BJ (cell line): ENCODE measurements at regions not wholly inside any gene's neighbourhood (a gene's known extent, or its start where the extent isn't known, plus 50 kb on each side); places are given as distances from the start of the nearest gene placed in this dataset.

Experiments
- CTCF ChIA-PET: fragments of 350-600 bp; formaldehyde crosslinking; extraction: SDS; loops from one replicate; lab custom pipeline; 2021; ENCODE audit warnings: antibody characterized with exemption, inconsistent platforms; lab: Yijun Ruan, JAX
- POLR2A ChIA-PET: fragments of 300-600 bp; sonication (Branson Sonifier 250); formaldehyde crosslinking; extraction: SDS; loops from one replicate; lab custom pipeline; 2021; ENCODE audit warnings: antibody characterized with exemption; lab: Charles Lee
- DNase-seq: peaks from one replicate; pipeline ENCODE4 v3.0.0-alpha.2; 2011; ENCODE audit warnings: low read depth
- H3K27me3 ChIP-seq: 2 replicates; pipeline ENCODE4 v1.6.0; 2011; ENCODE audit warnings: low read length; ENCODE audit not compliant: control insufficient read depth, insufficient read depth
- H3K36me3 ChIP-seq: 2 replicates; pipeline ENCODE4 v1.5.1; 2011; ENCODE audit warnings: low read length; ENCODE audit not compliant: control insufficient read depth, insufficient read depth
- H3K4me3 ChIP-seq: 2 replicates; pipeline ENCODE4 v1.5.1; 2011; ENCODE audit warnings: low read depth, mild to moderate bottlenecking, control low read depth, low read length
- TF ChIP-seq, protein P1 (sequence below): IDR thresholded peaks from 2 replicates; pipeline ENCODE4 v1.5.1; 2011; ENCODE audit warnings: low read depth, mild to moderate bottlenecking, control low read depth, inconsistent platforms, low read length, moderate library complexity; ENCODE audit not compliant: insufficient read depth

DNA sequence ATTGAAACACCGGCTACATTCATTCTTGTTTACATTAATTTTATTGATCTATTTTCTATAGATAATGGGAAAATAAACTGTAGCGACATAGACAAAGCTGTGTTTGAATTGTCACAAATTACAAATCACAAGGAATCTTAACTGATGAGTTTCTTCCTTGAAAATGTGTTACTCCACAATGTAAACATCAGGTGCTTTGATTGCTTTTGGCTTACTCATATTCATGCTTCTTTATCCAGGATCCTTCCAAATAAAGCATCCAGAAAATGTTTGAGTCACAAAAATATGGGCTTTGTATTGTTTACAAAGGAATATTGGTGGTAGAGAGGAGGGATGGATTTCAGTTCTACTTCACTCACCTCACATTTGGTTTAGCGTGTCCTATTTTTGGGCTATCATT is 64.0 kb downstream of the BMP2 start:
- TF ChIP-seq, protein P1, sequence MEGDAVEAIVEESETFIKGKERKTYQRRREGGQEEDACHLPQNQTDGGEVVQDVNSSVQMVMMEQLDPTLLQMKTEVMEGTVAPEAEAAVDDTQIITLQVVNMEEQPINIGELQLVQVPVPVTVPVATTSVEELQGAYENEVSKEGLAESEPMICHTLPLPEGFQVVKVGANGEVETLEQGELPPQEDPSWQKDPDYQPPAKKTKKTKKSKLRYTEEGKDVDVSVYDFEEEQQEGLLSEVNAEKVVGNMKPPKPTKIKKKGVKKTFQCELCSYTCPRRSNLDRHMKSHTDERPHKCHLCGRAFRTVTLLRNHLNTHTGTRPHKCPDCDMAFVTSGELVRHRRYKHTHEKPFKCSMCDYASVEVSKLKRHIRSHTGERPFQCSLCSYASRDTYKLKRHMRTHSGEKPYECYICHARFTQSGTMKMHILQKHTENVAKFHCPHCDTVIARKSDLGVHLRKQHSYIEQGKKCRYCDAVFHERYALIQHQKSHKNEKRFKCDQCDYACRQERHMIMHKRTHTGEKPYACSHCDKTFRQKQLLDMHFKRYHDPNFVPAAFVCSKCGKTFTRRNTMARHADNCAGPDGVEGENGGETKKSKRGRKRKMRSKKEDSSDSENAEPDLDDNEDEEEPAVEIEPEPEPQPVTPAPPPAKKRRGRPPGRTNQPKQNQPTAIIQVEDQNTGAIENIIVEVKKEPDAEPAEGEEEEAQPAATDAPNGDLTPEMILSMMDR, result no peak
- ChIA-PET POLR2A (no interaction called here), CTCF (interaction anchor here (1.2 kb wide), 1 partner anchor 10 kb away, joined by 4 read pairs; no protein-coding TSS in a partner anchor)
- DNase-seq, result no peak
- Histone ChIP-seq H3K27me3 (no peaks in the 10 kb centered on the region), H3K4me3 (no peak overlapping the region), H3K36me3 (no peaks in the 10 kb centered on the region)

DNA sequence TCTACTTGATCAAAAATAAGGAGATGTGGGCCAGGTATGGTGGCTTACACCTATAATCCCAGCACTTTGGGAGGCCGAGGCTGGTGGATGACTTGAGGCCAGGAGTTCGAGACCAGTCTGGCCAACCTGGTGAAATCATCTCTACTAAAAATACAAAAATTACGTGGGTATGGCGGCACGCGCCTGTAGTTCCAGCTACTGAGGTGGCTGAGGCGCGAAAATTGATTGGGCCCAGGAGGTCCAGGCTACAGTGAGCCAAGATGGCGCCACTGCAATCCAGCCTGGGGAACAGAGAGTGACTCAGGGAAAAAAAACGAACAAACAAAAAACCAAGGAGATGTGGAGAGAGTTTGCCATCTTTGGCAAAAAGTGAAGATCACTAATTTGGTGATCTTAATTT is 65.3 kb downstream of the BMP2 start:
- no peaks in the 10 kb centered on the region for H3K36me3 ChIP-seq
- no peak overlapping the region for H3K4me3 ChIP-seq
- ChIA-PET CTCF (no interaction called here), POLR2A (no interaction called here)
- DNase-seq, result no peak
- no peaks in the 10 kb centered on the region for H3K27me3 ChIP-seq
- TF ChIP-seq, protein P1, result no peak

DNA sequence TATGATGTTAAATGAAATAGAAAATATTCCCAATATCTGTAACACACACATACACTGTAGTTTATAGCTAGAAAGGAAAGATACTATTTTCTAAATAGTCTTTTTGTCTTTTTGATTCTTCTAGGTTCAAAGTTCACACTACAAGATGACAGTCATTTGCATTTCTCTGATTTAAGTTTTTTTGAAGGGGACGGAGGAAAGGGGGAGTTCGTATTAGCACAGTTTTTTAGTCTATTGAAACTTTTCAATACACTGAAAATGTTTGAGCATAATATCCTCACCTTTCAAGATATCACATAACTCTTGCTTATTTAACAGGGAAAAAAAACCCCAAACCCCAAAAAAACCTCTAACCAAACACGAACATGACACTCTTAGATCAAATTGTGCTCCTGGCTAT is 68.1 kb downstream of the BMP2 start:
- TF ChIP-seq, protein P1, result no peak
- no peaks in the 10 kb centered on the region for H3K27me3 ChIP-seq
- H3K36me3 ChIP-seq, result no peaks in the 10 kb centered on the region
- ChIA-PET CTCF (no interaction called here), POLR2A (no interaction called here)
- DNase-seq, result no peak
- H3K4me3 ChIP-seq, result no peak overlapping the region

DNA sequence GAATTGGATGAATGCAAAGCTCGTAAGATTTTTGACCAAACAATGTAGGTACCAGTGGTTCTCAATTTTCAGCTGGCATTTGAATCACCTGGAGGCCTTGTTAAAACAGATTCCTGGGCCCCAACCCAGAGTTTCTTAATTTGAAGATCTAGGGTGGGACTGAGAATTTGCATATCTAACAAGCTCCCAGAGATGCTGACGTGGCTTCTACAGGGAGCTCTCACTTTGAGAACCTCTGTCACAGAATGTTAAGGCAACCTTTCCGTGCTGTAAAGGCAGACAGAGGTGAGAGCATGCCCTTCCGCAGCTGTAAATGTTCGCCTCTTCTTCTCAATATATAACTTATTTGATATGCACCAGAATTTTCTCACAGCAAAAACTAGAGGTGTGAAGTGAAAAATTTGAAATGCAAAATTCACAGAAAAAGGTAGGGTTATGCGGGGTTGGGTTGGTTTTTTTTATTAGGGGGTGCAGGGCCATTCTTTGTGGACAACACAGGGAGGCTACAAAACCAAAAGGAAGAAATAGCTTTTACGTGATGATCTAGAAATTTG is 69.4 kb downstream of the BMP2 start:
- POLR2A ChIA-PET, result no interaction called here

DNA sequence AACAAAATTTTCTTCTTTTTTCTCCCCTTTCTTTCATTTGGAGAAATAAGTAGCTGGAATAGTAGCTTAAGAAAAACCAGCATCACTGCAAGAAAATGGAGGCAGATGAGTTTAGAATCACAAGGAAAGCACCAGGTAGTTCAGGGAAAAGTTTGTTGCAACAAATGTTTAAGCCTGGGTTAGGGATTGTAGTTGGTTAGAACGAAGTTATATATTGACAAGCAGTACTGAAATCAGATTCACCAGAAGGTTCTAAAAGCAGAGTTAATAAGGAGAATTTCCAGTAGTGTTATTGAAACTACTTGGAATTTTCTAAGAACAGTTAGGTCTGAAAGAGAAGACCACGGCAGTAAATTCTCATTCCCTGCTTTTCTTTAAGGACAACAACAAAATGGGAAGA is 70.2 kb downstream of the BMP2 start:
- CTCF ChIA-PET, result interaction anchor here (1.7 kb wide), 1 partner anchor 8 kb away, joined by 5 read pairs; no protein-coding TSS in a partner anchor
- Histone ChIP-seq H3K27me3 (no peaks in the 10 kb centered on the region), H3K4me3 (no peak overlapping the region), H3K36me3 (no peaks in the 10 kb centered on the region)
- DNase-seq, result no peak
- TF ChIP-seq, protein P1, result no peak
- POLR2A ChIA-PET, result no interaction called here

More for the DNA sequence above, 69.4 kb downstream of the BMP2 start:
- no peaks in the 10 kb centered on the region for H3K36me3 ChIP-seq
- TF ChIP-seq, protein P1, result no peak
- no peaks in the 10 kb centered on the region for H3K27me3 ChIP-seq
- CTCF ChIA-PET, result no interaction called here
- H3K4me3 ChIP-seq, result no peak overlapping the region
- no peak for DNase-seq
